ENCODE measurements at regions not wholly inside any gene's neighbourhood (a gene's known extent, or its start where the extent isn't known, plus 50 kb on each side); places are given as distances from the start of the nearest gene placed in this dataset.

DNA sequence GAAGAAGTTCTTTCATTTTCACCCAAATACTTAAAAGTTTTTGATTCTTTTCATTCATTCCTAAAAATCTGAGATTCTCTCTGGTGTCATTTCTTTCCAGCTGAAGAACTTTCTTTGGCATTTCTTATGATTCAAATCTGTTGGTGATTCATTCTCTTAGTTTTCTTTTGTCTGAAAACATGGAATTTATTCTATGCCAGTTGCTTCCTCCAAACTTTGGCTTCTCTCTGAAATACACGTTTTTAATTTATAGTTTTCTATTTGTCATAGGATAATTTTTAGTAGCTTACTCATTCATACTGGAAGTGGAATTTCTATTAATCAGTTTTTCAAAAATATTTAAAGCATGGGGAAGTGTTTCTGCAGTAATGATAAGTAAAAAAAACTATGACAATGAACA is 1012.0 kb downstream of the RPA4 start:
- no peak for TF ChIP-seq EP300 (IDR thresholded peaks at IDR 0.05)
- TF ChIP-seq, protein P1, sequence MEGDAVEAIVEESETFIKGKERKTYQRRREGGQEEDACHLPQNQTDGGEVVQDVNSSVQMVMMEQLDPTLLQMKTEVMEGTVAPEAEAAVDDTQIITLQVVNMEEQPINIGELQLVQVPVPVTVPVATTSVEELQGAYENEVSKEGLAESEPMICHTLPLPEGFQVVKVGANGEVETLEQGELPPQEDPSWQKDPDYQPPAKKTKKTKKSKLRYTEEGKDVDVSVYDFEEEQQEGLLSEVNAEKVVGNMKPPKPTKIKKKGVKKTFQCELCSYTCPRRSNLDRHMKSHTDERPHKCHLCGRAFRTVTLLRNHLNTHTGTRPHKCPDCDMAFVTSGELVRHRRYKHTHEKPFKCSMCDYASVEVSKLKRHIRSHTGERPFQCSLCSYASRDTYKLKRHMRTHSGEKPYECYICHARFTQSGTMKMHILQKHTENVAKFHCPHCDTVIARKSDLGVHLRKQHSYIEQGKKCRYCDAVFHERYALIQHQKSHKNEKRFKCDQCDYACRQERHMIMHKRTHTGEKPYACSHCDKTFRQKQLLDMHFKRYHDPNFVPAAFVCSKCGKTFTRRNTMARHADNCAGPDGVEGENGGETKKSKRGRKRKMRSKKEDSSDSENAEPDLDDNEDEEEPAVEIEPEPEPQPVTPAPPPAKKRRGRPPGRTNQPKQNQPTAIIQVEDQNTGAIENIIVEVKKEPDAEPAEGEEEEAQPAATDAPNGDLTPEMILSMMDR (IDR thresholded peaks at IDR 0.05): no peak
